ENCODE measurements at regions not wholly inside any gene's neighbourhood (a gene's known extent, or its start where the extent isn't known, plus 50 kb on each side); places are given as distances from the start of the nearest gene placed in this dataset.
"Not testable (repeated sequence)": the region's sequence is repeated elsewhere in the genome, so short reads cannot be mapped to it uniquely, and the experiment has no call there.

- BruUV-seq (replicated peaks); POLR2A ChIA-PET; H3K4me2 ChIP-seq (ENCODE audit: insufficient read depth, low read length); H2AFZ ChIP-seq (ENCODE audit: low read depth, low read length); H3K9me3 ChIP-seq (replicated peaks; ENCODE audit: control insufficient read depth, insufficient read depth, low read length); dilution Hi-C loops (cut with MboI; ENCODE audit: extremely low pct_ligation_motif_present, low sequenced_read_pairs); H3K27me3 ChIP-seq (ENCODE audit: control insufficient read depth in 2 of 2, insufficient read depth in 2 of 2, low read length in 2 of 2); H4K20me1 ChIP-seq (replicated peaks; ENCODE audit: control insufficient read depth, extremely low read depth, insufficient read depth, low read length); intact Hi-C loops (cut with micrococcal nuclease); CTCF ChIA-PET; DNase-seq (ENCODE audit: low read depth, low spot score); H3K9ac ChIP-seq (replicated peaks; ENCODE audit: extremely low read depth, insufficient read depth, low read length); FAIRE-seq; H3K4me3 ChIP-seq (replicated peaks in 1 of 3; ENCODE audit: insufficient read depth in 1 of 3, low read depth in 1 of 3, low read length in 3 of 3); H3K4me1 ChIP-seq (ENCODE audit: control insufficient read depth, extremely low read depth, insufficient read depth, low read length); H3K79me2 ChIP-seq (ENCODE audit: control insufficient read depth, insufficient read depth, low read length); H3K27ac ChIP-seq (ENCODE audit: insufficient read depth, low read depth, low read length); H3K9me1 ChIP-seq (replicated peaks; ENCODE audit: control insufficient read depth, extremely low read depth, insufficient read depth, low read length); H3K36me3 ChIP-seq (ENCODE audit: control insufficient read depth in 2 of 2, extremely low read depth in 1 of 2, insufficient read depth in 2 of 2, low read length in 2 of 2): not testable (repeated sequence)
Measured at GRCh38 chr2:97374426-97374825, 215.3 kb downstream of the ANKRD36B start.

- H3K79me2 ChIP-seq (ENCODE audit: control insufficient read depth, insufficient read depth, low read length); H3K9ac ChIP-seq (replicated peaks; ENCODE audit: extremely low read depth, insufficient read depth, low read length); H3K4me2 ChIP-seq (ENCODE audit: insufficient read depth, low read length); H3K9me3 ChIP-seq (replicated peaks; ENCODE audit: control insufficient read depth, insufficient read depth, low read length); dilution Hi-C loops (cut with MboI; ENCODE audit: extremely low pct_ligation_motif_present, low sequenced_read_pairs); H3K4me3 ChIP-seq (replicated peaks in 1 of 3; ENCODE audit: insufficient read depth in 1 of 3, low read depth in 1 of 3, low read length in 3 of 3); DNase-seq (ENCODE audit: low read depth, low spot score); intact Hi-C loops (cut with micrococcal nuclease); H3K4me1 ChIP-seq (ENCODE audit: control insufficient read depth, extremely low read depth, insufficient read depth, low read length); H3K9me1 ChIP-seq (replicated peaks; ENCODE audit: control insufficient read depth, extremely low read depth, insufficient read depth, low read length); H3K27ac ChIP-seq (ENCODE audit: insufficient read depth, low read depth, low read length); BruUV-seq (replicated peaks); CTCF ChIA-PET; H3K36me3 ChIP-seq (ENCODE audit: control insufficient read depth in 2 of 2, extremely low read depth in 1 of 2, insufficient read depth in 2 of 2, low read length in 2 of 2); H2AFZ ChIP-seq (ENCODE audit: low read depth, low read length); POLR2A ChIA-PET; H4K20me1 ChIP-seq (replicated peaks; ENCODE audit: control insufficient read depth, extremely low read depth, insufficient read depth, low read length): not testable (repeated sequence)
- peak; percentile 68 for FAIRE-seq
- peaks cover 9 to 18% of the 10 kb centered on the region in 2 experiments for H3K27me3 ChIP-seq (ENCODE audit: control insufficient read depth in 2 of 2, insufficient read depth in 2 of 2, low read length in 2 of 2)
Measured at GRCh38 chr2:97363159-97363558, 226.5 kb downstream of the ANKRD36B start.

Data from endothelial cell of umbilical vein (primary cell).